ENCODE measurements at regions not wholly inside any gene's neighbourhood (a gene's known extent, or its start where the extent isn't known, plus 50 kb on each side); places are given as distances from the start of the nearest gene placed in this dataset.

- TF ChIP-seq, protein P1, sequence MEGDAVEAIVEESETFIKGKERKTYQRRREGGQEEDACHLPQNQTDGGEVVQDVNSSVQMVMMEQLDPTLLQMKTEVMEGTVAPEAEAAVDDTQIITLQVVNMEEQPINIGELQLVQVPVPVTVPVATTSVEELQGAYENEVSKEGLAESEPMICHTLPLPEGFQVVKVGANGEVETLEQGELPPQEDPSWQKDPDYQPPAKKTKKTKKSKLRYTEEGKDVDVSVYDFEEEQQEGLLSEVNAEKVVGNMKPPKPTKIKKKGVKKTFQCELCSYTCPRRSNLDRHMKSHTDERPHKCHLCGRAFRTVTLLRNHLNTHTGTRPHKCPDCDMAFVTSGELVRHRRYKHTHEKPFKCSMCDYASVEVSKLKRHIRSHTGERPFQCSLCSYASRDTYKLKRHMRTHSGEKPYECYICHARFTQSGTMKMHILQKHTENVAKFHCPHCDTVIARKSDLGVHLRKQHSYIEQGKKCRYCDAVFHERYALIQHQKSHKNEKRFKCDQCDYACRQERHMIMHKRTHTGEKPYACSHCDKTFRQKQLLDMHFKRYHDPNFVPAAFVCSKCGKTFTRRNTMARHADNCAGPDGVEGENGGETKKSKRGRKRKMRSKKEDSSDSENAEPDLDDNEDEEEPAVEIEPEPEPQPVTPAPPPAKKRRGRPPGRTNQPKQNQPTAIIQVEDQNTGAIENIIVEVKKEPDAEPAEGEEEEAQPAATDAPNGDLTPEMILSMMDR (conservative IDR thresholded peaks at IDR 0.05; ENCODE audit: low read depth, low read length): no peak
- TF ChIP-seq POLR2A (IDR thresholded peaks at IDR 0.05; ENCODE audit: low read depth, low read length): no peak
- no peak for TF ChIP-seq CEBPB (IDR thresholded peaks at IDR 0.05; ENCODE audit: low read depth, low read length)
- TF ChIP-seq SMC3 (IDR thresholded peaks at IDR 0.05; ENCODE audit: low read depth, low read length): no peak
- no peak for TF ChIP-seq BHLHE40 (IDR thresholded peaks at IDR 0.05; ENCODE audit: low read depth, low read length)
- no peak for TF ChIP-seq RFX5 (IDR thresholded peaks at IDR 0.05; ENCODE audit: low read depth, low read length)
These were observed 83.7 kb upstream of the LINC01488 start for GRCh38 chr11:69397732-69398131.

Measured in IMR-90 (cell line).